ENCODE measurements at regions not wholly inside any gene's neighbourhood (a gene's known extent, or its start where the extent isn't known, plus 50 kb on each side); places are given as distances from the start of the nearest gene placed in this dataset.

- TF ChIP-seq CTCF (optimal IDR thresholded peaks at IDR 0.05 in 1 of 3, IDR thresholded peaks at IDR 0.05 in 1 of 3, conservative IDR thresholded peaks at IDR 0.05 in 1 of 3; ENCODE audit: extremely low read depth in 1 of 3, insufficient read depth in 2 of 3, low read length in 3 of 3), result no peak
- Histone ChIP-seq H2AFZ (ENCODE audit: control insufficient read depth, low read length) (no peak overlapping the region), H3K27me3 (ENCODE audit: control insufficient read depth, extremely low read depth, insufficient read depth, low read length) (no peaks in the 10 kb centered on the region), H3K9me1 (ENCODE audit: control insufficient read depth, extremely low read depth, insufficient read depth, low read length) (no peaks in the 10 kb centered on the region), H3K9me3 (ENCODE audit: control insufficient read depth, low read depth, low read length) (no peaks in the 10 kb centered on the region), H3K4me2 (ENCODE audit: control insufficient read depth, extremely low read depth, insufficient read depth, low read depth, low read length) (no peak overlapping the region), H3K36me3 (ENCODE audit: control insufficient read depth in 2 of 2, extremely low read depth in 1 of 2, insufficient read depth in 2 of 2, low read length in 2 of 2) (no peaks in the 10 kb centered on the region), H3K4me3 (ENCODE audit: control insufficient read depth in 2 of 3, extremely low read depth in 1 of 3, insufficient read depth in 2 of 3, low read depth in 1 of 3, low read length in 3 of 3) (no peak overlapping the region), H3K9ac (ENCODE audit: control insufficient read depth, extremely low read depth, insufficient read depth, low read length) (no peak overlapping the region), H3K4me1 (ENCODE audit: control insufficient read depth, extremely low read depth, insufficient read depth, low read length) (no peaks in the 10 kb centered on the region), H3K27ac (ENCODE audit: control insufficient read depth, insufficient read depth, low read length) (no peak overlapping the region), H4K20me1 (ENCODE audit: control insufficient read depth, extremely low read depth, insufficient read depth, low read length) (no peaks in the 10 kb centered on the region), H3K79me2 (ENCODE audit: control insufficient read depth, insufficient read depth, low read length) (no peaks in the 10 kb centered on the region)
- dilution Hi-C loops (cut with MboI; ENCODE audit: extremely low pct_ligation_motif_present, low sequenced_read_pairs), result no loop called here
- no peak for FAIRE-seq
- DNase-seq (ENCODE audit: low read depth, low spot score), result no peak
Observed at GRCh38 chr2:166572937-166573336, 78.9 kb upstream of the SCN7A start.

GRCh38 chr2:166568409-166568808, 74.4 kb upstream of the SCN7A start:
- no peaks in the 10 kb centered on the region for H3K9me1 ChIP-seq (ENCODE audit: control insufficient read depth, extremely low read depth, insufficient read depth, low read length)
- dilution Hi-C loops (cut with MboI; ENCODE audit: extremely low pct_ligation_motif_present, low sequenced_read_pairs), result no loop called here
- no peak overlapping the region for H3K9ac ChIP-seq (ENCODE audit: control insufficient read depth, extremely low read depth, insufficient read depth, low read length)
- DNase-seq (ENCODE audit: low read depth, low spot score) (no peak), FAIRE-seq (no peak)
- no peaks in the 10 kb centered on the region for H3K27me3 ChIP-seq (ENCODE audit: control insufficient read depth, extremely low read depth, insufficient read depth, low read length)
- H3K27ac ChIP-seq (ENCODE audit: control insufficient read depth, insufficient read depth, low read length), result no peak overlapping the region
- no peak overlapping the region for H3K4me2 ChIP-seq (ENCODE audit: control insufficient read depth, extremely low read depth, insufficient read depth, low read depth, low read length)
- H3K79me2 ChIP-seq (ENCODE audit: control insufficient read depth, insufficient read depth, low read length), result no peaks in the 10 kb centered on the region
- TF ChIP-seq EZH2 (IDR thresholded peaks at IDR 0.05; ENCODE audit: low read length) (no peak), CTCF (optimal IDR thresholded peaks at IDR 0.05 in 1 of 3, IDR thresholded peaks at IDR 0.05 in 1 of 3, conservative IDR thresholded peaks at IDR 0.05 in 1 of 3; ENCODE audit: extremely low read depth in 1 of 3, insufficient read depth in 2 of 3, low read length in 3 of 3) (no peak)
- H3K36me3 ChIP-seq (ENCODE audit: control insufficient read depth in 2 of 2, extremely low read depth in 1 of 2, insufficient read depth in 2 of 2, low read length in 2 of 2), result no peaks in the 10 kb centered on the region
- H3K4me1 ChIP-seq (ENCODE audit: control insufficient read depth, extremely low read depth, insufficient read depth, low read length), result no peaks in the 10 kb centered on the region
- H3K9me3 ChIP-seq (ENCODE audit: control insufficient read depth, low read depth, low read length), result no peaks in the 10 kb centered on the region
- H3K4me3 ChIP-seq (ENCODE audit: control insufficient read depth in 2 of 3, extremely low read depth in 1 of 3, insufficient read depth in 2 of 3, low read depth in 1 of 3, low read length in 3 of 3), result no peak overlapping the region
- H2AFZ ChIP-seq (ENCODE audit: control insufficient read depth, low read length), result no peak overlapping the region
- no peaks in the 10 kb centered on the region for H4K20me1 ChIP-seq (ENCODE audit: control insufficient read depth, extremely low read depth, insufficient read depth, low read length)
